ENCODE measurements at regions not wholly inside any gene's neighbourhood (a gene's known extent, or its start where the extent isn't known, plus 50 kb on each side); places are given as distances from the start of the nearest gene placed in this dataset.

DNA sequence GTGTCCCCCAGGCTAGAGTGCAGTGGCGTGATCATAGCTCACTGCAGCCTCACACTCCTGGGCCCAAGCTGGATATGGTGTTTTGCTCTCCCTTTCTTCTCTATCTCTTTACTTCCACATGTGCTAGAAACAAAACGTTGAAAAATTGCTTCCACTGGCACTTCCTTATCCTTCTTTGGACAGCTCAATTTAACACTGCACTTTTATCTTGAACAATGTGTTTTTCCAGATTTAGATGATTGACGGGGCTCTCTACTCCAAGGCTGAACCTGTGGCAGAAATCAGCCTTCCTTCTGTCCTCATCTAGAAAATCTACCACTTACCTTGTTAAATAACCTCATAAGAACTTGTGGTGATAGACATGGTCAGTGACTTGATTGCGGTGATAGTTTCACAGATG lies 165.1 kb downstream of the DAD1 start:
- H3K27ac ChIP-seq (replicated peaks): peak overlapping the region; percentile 49
- no peak overlapping the region for H3K4me3 ChIP-seq (replicated peaks; ENCODE audit: insufficient read depth, low read length)
- TF ChIP-seq SPI1 (IDR thresholded peaks at IDR 0.05; ENCODE audit: borderline replicate concordance, low read depth): peak; percentile 65
- no peak for TF ChIP-seq GABPA (IDR thresholded peaks at IDR 0.05; ENCODE audit: low read depth)
- H3K27me3 ChIP-seq (ENCODE audit: insufficient read depth, poor library complexity, severe bottlenecking): no peaks in the 10 kb centered on the region
- peak in 1 of 2 experiments; percentile 17 for DNase-seq (ENCODE audit: low read depth in 1 of 2, low spot score in 1 of 2)

DNA sequence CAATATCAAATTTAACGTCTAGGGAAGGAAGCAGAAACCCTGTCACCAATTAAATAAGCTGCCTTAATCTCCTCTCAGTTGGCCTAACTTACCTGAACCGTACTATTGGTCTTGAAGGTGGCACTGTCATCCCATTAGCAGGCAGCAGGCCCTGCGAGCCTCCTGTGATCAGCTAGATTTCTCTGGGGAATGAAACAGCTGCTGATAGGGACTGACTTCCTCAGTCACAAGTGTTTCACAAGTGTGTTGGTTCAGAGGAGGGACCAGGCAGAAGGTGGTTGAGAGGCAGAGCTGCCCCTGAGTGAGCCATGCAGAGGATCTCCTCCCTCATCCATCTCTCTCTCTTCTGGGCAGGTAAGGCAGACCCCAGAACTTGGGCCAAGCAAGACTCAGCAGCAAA lies 166.8 kb downstream of the DAD1 start:
- TF ChIP-seq, protein P1, sequence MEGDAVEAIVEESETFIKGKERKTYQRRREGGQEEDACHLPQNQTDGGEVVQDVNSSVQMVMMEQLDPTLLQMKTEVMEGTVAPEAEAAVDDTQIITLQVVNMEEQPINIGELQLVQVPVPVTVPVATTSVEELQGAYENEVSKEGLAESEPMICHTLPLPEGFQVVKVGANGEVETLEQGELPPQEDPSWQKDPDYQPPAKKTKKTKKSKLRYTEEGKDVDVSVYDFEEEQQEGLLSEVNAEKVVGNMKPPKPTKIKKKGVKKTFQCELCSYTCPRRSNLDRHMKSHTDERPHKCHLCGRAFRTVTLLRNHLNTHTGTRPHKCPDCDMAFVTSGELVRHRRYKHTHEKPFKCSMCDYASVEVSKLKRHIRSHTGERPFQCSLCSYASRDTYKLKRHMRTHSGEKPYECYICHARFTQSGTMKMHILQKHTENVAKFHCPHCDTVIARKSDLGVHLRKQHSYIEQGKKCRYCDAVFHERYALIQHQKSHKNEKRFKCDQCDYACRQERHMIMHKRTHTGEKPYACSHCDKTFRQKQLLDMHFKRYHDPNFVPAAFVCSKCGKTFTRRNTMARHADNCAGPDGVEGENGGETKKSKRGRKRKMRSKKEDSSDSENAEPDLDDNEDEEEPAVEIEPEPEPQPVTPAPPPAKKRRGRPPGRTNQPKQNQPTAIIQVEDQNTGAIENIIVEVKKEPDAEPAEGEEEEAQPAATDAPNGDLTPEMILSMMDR (IDR thresholded peaks at IDR 0.05; ENCODE audit: insufficient read depth, low read length): no peak
- no peak for TF ChIP-seq GABPA (IDR thresholded peaks at IDR 0.05; ENCODE audit: low read depth)
- TF ChIP-seq POLR2AphosphoS5 (IDR thresholded peaks at IDR 0.05; ENCODE audit: low read depth): peak; percentile 73
- TF ChIP-seq, protein P2, sequence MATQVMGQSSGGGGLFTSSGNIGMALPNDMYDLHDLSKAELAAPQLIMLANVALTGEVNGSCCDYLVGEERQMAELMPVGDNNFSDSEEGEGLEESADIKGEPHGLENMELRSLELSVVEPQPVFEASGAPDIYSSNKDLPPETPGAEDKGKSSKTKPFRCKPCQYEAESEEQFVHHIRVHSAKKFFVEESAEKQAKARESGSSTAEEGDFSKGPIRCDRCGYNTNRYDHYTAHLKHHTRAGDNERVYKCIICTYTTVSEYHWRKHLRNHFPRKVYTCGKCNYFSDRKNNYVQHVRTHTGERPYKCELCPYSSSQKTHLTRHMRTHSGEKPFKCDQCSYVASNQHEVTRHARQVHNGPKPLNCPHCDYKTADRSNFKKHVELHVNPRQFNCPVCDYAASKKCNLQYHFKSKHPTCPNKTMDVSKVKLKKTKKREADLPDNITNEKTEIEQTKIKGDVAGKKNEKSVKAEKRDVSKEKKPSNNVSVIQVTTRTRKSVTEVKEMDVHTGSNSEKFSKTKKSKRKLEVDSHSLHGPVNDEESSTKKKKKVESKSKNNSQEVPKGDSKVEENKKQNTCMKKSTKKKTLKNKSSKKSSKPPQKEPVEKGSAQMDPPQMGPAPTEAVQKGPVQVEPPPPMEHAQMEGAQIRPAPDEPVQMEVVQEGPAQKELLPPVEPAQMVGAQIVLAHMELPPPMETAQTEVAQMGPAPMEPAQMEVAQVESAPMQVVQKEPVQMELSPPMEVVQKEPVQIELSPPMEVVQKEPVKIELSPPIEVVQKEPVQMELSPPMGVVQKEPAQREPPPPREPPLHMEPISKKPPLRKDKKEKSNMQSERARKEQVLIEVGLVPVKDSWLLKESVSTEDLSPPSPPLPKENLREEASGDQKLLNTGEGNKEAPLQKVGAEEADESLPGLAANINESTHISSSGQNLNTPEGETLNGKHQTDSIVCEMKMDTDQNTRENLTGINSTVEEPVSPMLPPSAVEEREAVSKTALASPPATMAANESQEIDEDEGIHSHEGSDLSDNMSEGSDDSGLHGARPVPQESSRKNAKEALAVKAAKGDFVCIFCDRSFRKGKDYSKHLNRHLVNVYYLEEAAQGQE (IDR thresholded peaks at IDR 0.05; ENCODE audit: insufficient replicate concordance, low read depth): no peak
- TF ChIP-seq SPI1 (IDR thresholded peaks at IDR 0.05; ENCODE audit: borderline replicate concordance, low read depth): peak; percentile 90
- DNase-seq (ENCODE audit: low read depth in 1 of 2, low spot score in 1 of 2): peak in 1 of 2 experiments; percentile 89
- Histone ChIP-seq H3K4me3 (replicated peaks; ENCODE audit: insufficient read depth, low read length) (no peak overlapping the region), H3K27ac (replicated peaks) (peak overlapping the region; percentile 67), H3K27me3 (ENCODE audit: insufficient read depth, poor library complexity, severe bottlenecking) (no peaks in the 10 kb centered on the region)

DNA sequence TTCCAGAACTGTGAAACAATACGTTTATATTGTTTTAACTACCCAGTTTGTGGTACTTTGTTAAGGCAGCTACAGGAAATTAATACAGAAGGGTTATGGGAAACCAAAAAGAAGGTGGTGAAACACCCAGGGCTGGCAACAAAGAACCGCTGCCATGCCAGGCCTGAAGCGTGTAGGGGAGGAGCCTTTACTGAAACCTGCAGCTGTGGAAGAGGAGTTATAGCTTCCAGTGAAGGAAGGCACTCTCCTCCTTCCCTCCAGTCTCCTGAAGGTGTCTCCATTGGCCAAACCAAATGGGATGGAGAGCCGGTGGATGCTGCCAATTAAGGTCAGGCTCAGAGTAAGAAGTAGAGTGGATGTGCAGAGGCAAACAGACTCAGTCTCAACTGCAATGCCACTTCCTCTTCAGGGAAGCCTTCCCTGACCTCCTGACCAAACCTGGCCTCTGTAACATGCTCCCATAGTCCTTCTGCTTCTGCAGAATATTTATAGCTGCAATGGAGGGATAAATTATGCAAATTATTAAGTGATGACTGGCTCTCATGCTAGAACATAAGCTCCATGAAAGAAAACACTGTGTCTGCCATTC lies 168.3 kb downstream of the DAD1 start:
- Histone ChIP-seq H3K27ac (replicated peaks) (peak overlapping the region; percentile 67), H3K4me3 (replicated peaks; ENCODE audit: insufficient read depth, low read length) (no peak overlapping the region), H3K27me3 (ENCODE audit: insufficient read depth, poor library complexity, severe bottlenecking) (no peaks in the 10 kb centered on the region)
- TF ChIP-seq, protein P1 (IDR thresholded peaks at IDR 0.05; ENCODE audit: insufficient read depth, low read length): no peak
- peak; percentile 93 for TF ChIP-seq SPI1 (IDR thresholded peaks at IDR 0.05; ENCODE audit: borderline replicate concordance, low read depth)
- TF ChIP-seq, protein P2 (IDR thresholded peaks at IDR 0.05; ENCODE audit: insufficient replicate concordance, low read depth): no peak
- no peak for TF ChIP-seq GABPA (IDR thresholded peaks at IDR 0.05; ENCODE audit: low read depth)
- peak; percentile 72 for TF ChIP-seq POLR2AphosphoS5 (IDR thresholded peaks at IDR 0.05; ENCODE audit: low read depth)
- DNase-seq (ENCODE audit: low read depth in 1 of 2, low spot score in 1 of 2): peak in 1 of 2 experiments; percentile 81

DNA sequence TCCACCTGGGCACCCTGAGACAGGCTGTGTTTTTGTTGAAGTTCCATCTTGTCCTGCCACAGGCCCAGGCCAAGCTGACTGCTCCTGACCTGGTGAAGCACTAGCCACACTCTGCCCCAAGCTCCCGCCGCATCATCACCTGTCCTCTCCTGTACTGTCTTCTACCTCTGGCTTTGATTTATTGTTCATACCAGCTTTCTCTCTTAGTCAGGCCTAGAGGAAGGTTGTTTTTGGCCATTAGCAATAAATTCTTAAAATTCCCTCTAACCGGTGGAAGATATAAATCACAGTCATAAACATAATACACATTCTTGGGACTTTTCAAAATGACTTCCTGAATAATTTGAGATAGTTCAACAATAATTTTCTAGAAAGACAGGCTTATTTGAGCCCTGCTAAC lies 169.4 kb downstream of the DAD1 start:
- no peak overlapping the region for H3K4me3 ChIP-seq (replicated peaks; ENCODE audit: insufficient read depth, low read length)
- H3K27ac ChIP-seq (replicated peaks): peak overlapping the region; percentile 67
- H3K27me3 ChIP-seq (ENCODE audit: insufficient read depth, poor library complexity, severe bottlenecking): no peaks in the 10 kb centered on the region
- TF ChIP-seq, protein P1 (IDR thresholded peaks at IDR 0.05; ENCODE audit: insufficient read depth, low read length): no peak
- no peak for TF ChIP-seq POLR2AphosphoS5 (IDR thresholded peaks at IDR 0.05; ENCODE audit: low read depth)
- no peak for TF ChIP-seq GABPA (IDR thresholded peaks at IDR 0.05; ENCODE audit: low read depth)
- TF ChIP-seq, protein P2 (IDR thresholded peaks at IDR 0.05; ENCODE audit: insufficient replicate concordance, low read depth): no peak
- no peak for TF ChIP-seq SPI1 (IDR thresholded peaks at IDR 0.05; ENCODE audit: borderline replicate concordance, low read depth)
- no peak for DNase-seq (ENCODE audit: low read depth in 1 of 2, low spot score in 1 of 2)
